Activated CD4-positive, alpha-beta T cell treated with anti-CD3 and anti-CD28 coated beads for 1 hour (primary cell): ENCODE measurements at regions not wholly inside any gene's neighbourhood (a gene's known extent, or its start where the extent isn't known, plus 50 kb on each side); places are given as distances from the start of the nearest gene placed in this dataset.

Experiments used
- DNase-seq: peaks from one replicate; pipeline ENCODE4 v3.0.0-alpha.2; 2020

DNA sequence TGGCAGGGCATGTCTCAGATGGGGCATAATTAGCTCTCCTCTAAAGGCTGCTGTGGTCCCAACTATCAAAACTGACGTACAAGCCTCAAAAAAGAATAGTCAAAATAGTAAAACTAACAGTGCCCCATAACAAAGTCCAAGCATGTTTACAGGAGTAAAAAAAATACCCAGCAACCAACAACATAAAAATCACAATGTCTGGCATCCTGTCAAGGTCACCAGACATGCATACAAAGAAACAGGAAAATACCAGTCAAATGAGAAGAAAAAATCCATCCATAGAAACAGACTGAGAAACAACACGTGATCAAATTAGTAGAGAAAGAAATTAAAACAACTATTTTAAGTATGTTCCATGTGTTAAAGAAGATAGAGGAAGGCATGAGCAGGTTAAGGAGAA, 131.2 kb upstream of the C14orf180 start:
- no peak for DNase-seq

DNA sequence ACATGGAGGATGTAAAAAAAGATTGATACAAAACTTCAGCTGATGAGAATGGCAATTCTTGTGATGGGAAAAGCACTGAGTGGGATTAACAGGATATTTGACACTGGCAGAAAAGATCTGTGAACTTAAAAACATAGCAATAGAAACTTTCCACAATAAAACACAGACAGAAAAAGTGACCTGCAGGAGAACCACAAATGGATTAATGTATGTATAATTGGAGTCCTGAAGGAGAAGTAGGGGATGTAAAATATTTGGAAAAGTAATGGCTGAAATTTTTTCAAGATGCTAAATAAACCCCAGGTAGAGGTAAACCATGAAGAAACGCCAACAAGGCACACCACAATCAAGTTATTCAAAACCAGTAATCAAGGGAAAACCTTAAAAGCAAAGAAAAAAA, 130.8 kb upstream of the C14orf180 start:
- no peak for DNase-seq

DNA sequence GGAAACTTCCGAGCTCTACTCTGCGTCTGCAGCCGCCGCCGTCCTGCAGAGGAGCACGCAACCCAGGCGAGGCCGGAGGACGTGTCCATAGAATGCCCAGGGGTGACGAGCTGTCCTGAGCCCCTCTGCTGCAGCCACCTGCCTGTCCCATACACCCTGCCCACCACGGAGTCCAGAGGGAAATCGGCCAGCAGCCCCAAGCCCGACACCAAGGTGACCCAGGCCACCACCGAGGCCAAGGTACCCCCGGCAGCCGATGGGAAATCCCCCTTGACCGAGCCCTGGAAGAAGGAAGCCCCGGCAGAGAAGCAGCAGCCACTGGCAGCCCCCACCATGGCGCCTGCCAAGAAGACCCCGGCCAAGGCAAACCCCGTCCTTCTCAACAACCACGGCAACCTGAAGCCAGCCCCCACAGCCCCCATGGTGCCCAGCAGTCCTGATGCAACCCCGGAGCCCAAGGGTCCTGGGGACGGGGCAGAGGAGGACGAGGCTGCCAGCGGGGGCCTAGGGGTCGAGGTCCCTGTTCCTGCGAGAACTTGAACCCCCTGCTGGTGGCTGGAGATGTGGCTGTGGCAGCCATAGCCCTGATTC, 128.7 kb upstream of the C14orf180 start:
- DNase-seq, result no peak

DNA sequence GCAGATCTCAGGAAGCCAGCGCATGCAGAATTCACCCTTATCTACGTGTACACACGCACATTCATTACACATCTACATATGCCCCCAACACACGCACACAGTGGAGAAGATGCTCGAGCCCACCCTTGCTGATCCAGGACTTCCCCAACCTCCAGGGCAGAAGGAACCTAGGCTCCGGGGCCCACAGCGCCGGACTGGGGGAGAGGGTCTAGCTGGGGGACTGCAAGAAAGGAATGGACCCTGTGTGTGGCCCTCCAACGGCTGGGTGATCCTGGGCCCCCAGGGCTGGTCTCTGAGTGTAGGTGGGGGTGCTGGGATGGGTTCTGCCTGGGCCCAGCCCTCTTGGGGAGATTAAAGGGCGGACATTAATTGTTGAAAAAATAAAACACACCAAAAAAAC, 128.1 kb upstream of the C14orf180 start:
- DNase-seq, result no peak

DNA sequence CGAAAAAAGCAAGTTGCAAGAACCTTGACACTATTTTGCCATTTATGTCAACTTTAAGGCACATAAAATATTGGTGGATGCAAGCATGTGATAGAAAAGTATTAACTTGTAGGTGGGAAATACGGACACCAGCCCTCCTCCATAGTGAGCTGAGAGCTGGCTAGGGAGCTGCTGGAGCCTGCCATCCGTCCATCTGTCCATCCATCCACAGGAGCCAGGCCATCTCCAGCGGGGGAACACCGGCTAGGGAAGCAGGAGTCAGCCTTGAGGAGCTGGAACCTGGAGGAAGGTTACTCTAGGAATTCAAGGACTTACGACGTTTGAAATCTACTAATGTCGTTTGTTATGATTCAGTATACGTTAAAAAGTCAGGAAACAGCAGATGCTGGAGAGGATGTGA, 120.7 kb upstream of the C14orf180 start:
- no peak for DNase-seq

DNA sequence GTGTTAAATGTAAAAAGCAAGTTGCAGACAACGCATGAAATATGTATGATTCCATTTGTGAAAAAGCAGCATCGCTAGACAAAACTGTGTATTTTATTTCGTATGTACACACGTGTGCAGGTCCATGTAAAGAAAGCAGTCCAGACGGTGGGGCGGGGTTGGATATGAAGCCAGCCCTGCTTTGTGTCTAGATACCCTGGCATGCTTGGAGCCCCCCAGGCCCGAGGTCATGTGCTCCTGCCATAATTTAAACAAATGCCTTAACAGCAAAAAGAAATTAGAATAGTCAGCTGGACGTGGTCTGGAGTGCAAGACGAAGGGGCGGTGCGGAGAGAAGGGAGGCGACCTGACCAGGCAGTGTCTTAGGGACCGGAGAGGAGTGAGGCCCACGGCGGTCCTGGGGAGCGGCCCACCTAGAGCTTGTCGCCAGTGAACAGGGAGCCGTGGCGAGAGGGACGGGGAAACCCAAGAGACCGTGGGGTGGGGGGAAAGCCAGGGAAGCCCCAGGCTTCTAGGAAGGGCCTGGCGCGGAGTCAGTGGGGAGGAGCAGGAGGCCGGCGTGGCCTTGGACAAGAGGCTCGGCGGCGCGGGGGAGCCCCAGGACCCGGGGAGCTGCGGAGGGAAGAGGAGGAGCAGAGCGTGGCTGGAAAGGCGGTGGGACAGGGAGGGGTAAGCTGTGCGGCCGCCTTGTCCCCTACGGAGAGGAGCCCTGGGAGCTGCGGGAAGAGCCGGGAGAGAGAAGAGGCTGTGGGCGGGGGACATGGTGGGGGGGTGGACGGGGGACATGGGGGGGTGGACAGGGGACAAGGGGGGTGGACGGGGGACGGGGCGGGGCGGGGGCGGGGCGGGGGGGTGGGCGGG, 118.5 kb upstream of the C14orf180 start:
- DNase-seq, result no peak

DNA sequence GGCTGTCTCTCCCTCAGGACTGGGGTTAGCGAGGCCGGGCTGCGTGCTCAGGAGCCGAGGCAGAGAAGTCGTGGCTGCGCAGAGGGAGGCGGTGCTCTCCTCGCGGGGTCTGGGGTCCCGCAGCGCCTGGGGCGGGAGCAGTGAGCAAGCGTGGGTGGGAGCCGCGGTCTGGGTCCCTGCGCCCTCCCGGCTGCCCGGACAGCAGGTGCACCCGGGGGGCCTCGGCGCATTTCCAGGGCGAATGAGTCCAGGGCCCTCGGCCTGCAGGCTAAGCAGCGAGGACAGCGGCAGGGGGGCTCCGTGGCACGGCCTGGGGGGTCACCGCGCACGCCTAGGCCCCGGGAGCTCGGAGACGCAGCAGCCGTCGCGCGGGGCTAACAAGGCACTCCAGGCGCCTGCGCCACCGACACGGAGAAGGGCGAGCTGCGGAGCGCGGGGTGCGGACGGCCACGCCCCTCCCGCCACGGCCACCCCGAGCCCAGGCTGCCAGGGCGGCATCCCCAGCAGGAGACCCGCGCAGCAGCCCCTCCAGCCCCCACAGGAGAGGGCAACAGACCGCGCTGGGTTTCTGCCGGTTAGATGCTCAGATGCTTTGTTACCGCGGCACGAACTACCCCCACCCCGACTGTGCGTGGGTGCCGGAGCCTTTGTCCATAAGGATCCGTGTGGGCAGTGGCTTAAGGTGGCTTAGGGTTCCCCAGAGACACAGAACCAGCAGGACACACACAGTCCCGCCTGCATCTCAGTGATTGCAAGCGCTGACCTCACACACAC, 117.7 kb upstream of the C14orf180 start:
- no peak for DNase-seq

DNA sequence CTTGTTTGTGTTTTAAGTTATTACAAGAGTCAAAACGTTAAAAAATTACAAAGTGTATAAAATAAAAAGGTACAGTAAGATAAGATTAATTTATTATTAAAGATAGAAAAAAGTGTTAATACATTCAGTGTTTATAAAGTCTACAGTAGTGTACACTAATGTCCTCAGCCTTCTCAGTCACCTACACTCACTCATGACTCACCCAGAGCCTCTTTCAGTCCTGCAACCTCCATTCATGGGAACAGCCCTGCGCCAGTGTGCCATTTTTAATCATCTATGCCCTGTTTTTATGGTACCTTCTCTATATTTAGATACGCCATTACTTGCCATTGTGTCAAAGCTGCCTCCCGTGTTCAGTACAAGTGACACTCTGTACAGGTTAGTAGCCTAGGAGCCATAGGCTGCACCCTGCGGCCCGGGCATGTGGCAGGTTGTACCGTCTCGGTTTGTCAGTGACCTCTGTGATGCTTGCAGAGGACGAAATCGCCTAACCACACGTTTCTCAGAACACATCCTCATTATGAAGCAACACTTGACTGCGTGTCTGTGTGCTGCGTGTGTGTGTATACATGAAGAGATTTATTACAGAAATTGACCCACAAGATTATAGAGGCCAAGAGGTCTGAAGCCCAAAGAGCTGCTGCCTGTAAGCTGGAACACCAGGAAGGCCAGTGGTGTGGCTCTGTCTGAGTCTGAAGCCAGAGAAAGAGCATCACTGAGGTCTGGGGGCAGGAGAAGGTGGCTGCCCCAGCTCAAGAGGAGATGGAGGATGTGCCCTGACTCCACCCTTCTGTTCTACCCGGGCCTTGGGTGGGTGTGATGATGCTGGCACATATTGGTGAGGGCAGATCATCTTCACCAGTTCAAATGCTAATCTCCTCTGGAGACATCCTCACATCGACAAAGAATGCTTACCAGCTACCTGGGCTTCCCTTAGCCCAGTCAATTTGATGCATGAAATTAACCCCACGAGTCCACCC, 116.6 kb upstream of the C14orf180 start:
- no peak for DNase-seq

DNA sequence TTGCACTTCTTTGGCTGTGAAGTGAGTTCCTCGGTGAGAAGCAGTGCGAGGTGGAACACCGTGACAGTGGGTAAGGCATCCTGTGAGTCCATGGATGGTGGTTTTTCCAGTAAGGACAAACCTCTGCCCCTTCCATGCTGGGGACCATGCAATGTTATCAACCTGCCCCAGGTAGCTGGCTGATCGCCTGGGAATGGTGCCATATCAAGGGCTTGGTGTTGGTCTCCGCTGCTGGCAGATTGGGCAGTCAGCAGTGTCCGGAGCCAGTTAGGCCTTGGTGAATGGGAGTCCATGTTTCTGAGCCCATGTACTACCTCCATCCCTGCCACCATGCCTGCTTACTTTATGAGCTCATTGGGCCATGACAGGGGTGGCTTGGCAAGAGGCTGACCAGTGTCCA, 114.7 kb upstream of the C14orf180 start:
- DNase-seq, result no peak

DNA sequence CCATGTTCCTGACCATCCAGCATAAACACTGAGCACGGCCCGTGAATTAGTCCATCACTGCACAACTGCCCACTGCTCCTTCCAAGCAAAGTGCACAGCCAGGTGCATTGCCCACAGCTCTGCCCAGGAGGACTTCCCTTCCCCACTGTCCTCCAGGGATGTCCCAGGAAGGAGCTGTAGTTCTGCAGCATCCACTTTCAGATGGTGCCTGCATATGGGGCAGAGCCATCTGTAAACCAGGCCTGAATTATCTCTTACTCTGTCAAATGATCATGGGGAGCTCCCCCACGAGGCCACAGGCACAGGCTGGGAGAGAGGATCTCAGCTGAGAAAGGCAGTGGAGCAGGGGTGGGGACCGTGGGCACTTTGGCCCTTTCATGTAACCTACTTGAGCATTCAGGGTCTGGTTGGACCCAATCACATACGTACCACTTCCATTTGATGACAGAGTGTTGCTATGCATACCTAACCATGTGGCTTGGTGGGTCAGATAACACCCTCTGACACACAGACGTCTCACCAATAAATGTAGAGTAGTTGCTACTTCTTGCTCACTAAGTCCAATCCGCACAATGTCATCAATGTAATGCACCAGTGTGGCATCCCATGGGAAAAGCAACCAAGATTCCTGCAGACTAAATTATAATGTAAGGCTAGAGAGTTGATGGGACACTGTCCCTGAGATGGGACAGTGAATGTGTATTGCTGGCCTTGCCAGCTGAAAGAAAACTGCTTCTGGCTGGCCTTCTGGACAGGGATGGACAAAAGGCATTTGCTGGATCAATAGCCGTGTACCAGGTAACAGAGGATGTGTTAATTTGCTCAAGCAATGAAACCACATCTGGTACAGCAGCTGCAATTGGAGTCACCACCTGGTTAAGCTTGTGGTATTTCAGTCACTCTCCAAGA, 113.8 kb upstream of the C14orf180 start:
- no peak for DNase-seq

DNA sequence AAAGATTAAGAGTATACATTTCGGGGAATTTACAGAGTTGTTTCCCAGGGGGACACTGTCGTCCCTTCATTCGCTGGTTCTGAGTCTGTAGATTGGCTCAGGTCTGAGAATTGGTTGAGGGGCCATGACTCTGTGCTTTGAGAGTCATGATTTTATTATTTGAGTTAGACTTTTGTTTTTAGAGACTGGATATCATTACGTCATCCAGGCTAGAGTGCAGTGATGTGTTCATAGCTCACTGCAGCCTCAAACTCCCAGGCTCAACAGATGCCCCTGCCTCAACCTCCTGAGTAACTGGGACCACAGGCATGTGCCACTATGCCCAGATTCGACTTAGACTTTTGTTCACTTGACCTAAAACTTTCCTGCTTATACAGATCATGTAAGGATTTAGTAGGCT, 112.3 kb upstream of the C14orf180 start:
- no peak for DNase-seq

DNA sequence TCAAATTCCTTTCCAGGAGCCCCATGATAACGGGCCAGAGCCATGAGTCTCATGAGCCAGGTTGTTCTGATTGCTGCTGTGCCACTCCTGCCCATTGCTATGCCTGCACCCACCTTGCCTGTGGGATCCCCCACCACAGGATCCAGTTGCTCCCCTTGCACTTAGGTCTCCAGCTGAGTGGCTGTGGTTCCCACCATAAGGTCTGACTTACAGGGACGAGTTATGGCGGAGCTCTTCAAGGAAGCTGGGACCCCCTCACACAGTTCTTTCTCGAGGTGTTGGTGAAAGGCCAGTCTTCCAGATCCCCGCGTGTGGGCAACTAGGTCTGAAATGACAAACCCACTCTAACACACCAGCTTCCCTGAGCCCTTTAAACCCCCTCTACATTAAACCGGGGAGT, 111.9 kb upstream of the C14orf180 start:
- no peak for DNase-seq

DNA sequence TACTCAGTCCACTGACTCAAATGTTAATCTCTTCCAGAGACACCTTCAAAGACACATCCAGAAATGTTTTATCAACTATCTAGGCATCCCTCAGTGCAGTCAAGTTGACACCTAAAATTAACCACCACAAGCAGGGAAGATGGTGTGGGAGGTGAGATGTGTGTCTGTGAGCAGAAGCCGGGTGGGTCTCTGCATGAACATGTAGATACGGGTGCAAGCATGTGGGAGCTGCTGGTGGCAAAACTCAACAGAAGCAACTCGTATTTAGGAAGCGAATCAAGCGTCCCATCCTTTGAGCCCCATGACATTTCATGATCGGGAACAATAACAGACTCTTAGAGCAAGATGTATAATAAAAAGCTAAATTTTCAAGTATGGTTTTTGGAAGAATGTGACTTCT, 110.0 kb upstream of the C14orf180 start:
- no peak for DNase-seq

DNA sequence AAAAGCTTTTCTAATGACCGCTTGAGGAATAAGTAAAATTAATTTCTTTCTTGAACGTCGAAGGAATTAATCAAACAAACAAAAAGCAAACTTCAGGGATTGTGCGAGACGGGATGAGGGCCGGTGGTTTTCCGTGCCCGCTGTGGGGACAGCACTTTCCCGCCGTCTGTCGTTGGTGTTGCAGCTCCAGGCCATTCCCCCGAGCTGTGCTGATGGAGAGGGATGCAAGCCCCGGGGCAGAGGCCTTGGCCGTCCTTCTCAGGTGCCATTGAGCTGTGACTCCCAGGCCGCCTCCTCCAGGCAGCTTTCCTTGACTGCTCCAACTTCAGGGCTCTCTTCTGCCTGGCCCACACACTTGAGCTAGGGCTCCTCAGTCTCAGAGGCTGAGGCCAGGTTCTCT, 109.0 kb upstream of the C14orf180 start:
- no peak for DNase-seq

DNA sequence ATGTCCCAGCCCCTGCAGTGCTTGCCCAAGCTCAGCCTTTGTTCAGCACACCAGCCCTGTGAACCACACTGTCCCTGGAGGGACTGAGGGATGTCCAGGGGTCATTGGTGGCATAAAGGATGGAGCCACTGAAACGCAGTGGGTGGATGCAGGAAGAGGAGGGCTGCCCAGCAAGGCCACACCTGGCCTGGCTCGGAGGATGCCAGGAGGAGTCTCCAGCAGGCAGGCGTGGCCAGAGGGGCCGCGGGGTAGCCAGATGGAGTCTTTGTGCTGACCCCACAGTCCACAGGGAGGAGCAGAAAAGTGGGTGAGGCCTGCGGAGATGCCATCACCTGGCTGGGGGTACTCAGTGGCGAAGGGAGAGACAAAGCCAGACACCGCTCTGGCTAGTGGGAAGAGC, 108.5 kb upstream of the C14orf180 start:
- DNase-seq, result no peak

DNA sequence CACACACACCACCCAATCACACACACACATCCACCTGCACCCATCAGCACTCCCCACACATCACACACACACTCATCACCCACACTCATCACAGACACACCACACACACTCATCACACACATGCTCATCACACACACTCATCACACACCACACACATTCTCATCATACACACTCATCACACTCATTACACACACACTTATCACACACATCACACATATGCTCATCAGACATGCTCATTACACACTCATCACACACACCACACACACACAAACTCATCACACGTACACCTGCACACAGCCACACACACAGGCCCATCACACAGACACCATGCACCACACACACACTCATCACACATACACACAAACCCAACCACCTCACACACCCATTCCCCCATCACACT, 107.5 kb upstream of the C14orf180 start:
- no peak for DNase-seq

DNA sequence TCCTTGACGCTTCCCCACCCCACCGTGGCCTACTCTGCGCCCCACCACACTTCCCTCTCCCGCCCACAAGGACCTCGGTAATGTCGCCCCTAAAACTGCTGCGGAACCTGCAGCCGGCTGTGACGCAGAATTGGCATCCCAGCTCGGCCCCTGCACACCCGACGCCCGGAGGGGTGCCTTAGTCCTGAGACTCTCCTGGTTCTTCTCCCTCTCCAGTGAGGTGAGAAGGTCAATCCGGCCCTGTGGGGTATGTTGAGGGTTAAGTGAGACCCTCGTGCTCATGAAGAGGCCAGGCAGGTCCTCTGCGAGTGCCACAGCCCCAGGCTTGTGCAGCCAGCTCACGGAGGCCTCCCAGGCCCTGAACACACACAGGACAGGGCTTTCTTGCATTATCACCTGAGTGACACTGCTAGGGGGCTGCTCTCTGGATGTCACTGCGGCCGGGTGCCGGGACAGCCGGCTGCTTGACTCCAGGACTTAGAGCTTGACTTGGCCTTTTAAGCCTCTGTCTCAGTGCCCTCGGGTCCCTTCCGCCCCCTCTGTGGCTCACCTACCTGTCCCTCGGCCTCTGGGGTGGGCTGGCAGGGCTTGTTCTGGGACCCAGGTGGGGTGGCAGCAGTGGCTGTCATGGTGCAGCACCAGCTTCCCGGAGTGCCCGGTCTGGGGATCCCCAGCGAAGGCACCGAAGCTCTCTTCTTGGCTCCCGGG, 106.9 kb upstream of the C14orf180 start:
- no peak for DNase-seq

DNA sequence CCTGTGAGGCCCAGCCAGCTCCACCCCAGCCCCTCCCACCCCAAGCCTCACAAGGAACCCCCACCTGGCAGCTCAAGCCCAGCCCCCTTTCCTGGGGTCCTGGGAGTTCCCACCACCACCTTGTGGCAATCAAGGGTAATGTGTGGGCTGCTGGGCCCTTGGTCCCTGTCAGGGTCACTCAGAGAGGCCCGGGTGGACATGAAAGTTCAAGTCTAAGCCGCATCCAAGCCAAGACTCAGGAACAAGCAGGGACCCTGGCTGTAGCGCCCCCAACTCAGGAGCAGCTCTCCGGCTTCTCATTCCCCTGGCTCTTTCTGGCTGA, 106.4 kb upstream of the C14orf180 start:
- no peak for DNase-seq

DNA sequence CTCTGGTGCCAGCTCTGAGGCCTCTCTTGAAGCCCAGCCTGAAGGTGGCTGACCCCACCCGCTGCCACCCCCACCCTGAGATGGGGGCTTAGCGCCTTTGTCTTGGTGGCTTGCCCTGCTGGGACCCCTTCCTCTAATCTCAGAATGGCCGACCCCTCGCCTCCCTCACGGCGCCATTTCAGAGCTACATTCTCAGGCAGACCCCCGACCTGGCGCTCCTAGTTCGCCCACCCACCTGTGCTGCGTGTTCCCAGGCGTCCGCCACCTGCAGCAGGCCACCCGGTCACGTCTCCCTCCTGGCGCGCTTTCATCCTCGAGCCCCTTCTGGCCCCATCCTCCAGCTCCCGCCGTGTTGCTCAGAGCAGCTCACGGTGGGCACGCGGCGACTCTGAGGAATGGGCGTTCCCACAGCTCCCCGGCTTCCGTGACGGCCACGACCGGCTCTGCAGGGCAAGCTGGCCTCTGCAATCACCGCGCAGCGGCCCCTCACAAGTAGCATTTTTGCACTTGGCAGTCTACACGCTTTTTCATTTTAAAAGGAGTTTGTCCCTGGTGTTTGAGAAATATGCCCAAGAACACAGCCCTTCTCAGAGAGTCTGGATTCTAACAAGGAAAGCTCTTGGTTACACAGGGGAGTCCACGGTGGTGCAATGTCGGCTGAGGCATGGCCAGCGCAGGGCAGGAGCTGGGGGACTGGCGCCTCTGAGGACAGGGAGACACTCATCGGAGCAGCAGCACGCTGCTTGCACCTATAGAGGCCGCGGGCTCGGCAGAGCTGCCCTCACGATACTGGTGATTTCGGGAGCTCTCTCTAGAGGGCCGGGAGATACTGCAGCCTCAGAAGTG, 105.7 kb upstream of the C14orf180 start:
- DNase-seq, result no peak
